OCI-LY1 (cell line): ENCODE measurements at regions not wholly inside any gene's neighbourhood (a gene's known extent, or its start where the extent isn't known, plus 50 kb on each side); places are given as distances from the start of the nearest gene placed in this dataset.

ENCODE experiments used
- H2AFZ ChIP-seq: fragments of 200-600 bp; sonication (generic), shearing (Covaris generic); 2 replicates; pipeline ENCODE4 v1.6.0; 2014; ENCODE audit warnings: antibody characterized with exemption, mild to moderate bottlenecking, low read length
- H3F3A ChIP-seq: fragments of 200-600 bp; sonication (generic), shearing (Covaris generic); 2 replicates; pipeline ENCODE4 v1.6.0; 2014; ENCODE audit warnings: mild to moderate bottlenecking, antibody characterized with exemption, low read length, moderate library complexity; ENCODE audit not compliant: insufficient read depth
- H3K27ac ChIP-seq: fragments of 200-600 bp; sonication (generic); 2 replicates; pipeline ENCODE4 v1.5.1; 2014; ENCODE audit warnings: low read length, mixed run types, mild to moderate bottlenecking, low read depth; ENCODE audit not compliant: poor library complexity, severe bottlenecking
- H3K27me3 ChIP-seq: fragments of 200-600 bp; sonication (generic); 2 replicates; pipeline ENCODE4 v1.6.0; 2014; ENCODE audit warnings: antibody characterized with exemption, mild to moderate bottlenecking, low read length, moderate library complexity; ENCODE audit not compliant: insufficient read depth
- H3K36me3 ChIP-seq: fragments of 200-600 bp; sonication (generic); 2 replicates; pipeline ENCODE4 v1.6.1; 2014; ENCODE audit warnings: mild to moderate bottlenecking, antibody characterized with exemption, low read length, moderate library complexity, mixed read lengths; ENCODE audit not compliant: insufficient read depth
- H3K4me1 ChIP-seq: fragments of 200-600 bp; sonication (generic); 2 replicates; pipeline ENCODE4 v1.5.1; 2014; ENCODE audit warnings: mild to moderate bottlenecking, low read length, moderate library complexity; ENCODE audit not compliant: insufficient read depth, severe bottlenecking
- H3K4me2 ChIP-seq: fragments of 200-600 bp; sonication (generic), shearing (Covaris generic); 2 replicates; pipeline ENCODE4 v1.6.1; 2014; ENCODE audit warnings: low read length
- H3K4me3 ChIP-seq: fragments of 200-600 bp; sonication (generic); 2 replicates; pipeline ENCODE4 v1.5.1; 2014; ENCODE audit warnings: low read length, low read depth, mild to moderate bottlenecking, mixed read lengths; ENCODE audit not compliant: poor library complexity, severe bottlenecking
- H3K79me2 ChIP-seq: fragments of 200-600 bp; shearing (Covaris generic); 2 replicates; pipeline ENCODE4 v1.6.1; 2016; ENCODE audit warnings: mixed run types, low read length, mixed read lengths; ENCODE audit not compliant: insufficient read depth
- H3K9ac ChIP-seq: fragments of 200-600 bp; sonication (generic), shearing (Covaris generic); 2 replicates; pipeline ENCODE4 v1.6.1; 2014; ENCODE audit warnings: mild to moderate bottlenecking, low read length, mixed read lengths
- H3K9me2 ChIP-seq: fragments of 200-600 bp; sonication (generic), shearing (Covaris generic); 2 replicates; pipeline ENCODE4 v1.6.1; 2014; ENCODE audit warnings: low read depth, mild to moderate bottlenecking, low read length, mixed read lengths
- H3K9me3 ChIP-seq: fragments of 200-600 bp; shearing (Covaris generic); 2 replicates; pipeline ENCODE4 v1.6.1; 2014; ENCODE audit warnings: low read length, mixed read lengths
- H4K20me1 ChIP-seq: fragments of 200-600 bp; sonication (generic), shearing (Covaris generic); 2 replicates; pipeline ENCODE4 v1.6.0; 2016; ENCODE audit warnings: mild to moderate bottlenecking, low read length; ENCODE audit not compliant: insufficient read depth
- EZH2 ChIP-seq: fragments of 200-600 bp; sonication (generic), shearing (Covaris generic); IDR thresholded peaks from 2 replicates; pipeline ENCODE4 v1.8.0; 2017; ENCODE audit warnings: borderline replicate concordance, mixed run types, mild to moderate bottlenecking, antibody characterized with exemption, low read length, moderate library complexity, mixed read lengths
- TF ChIP-seq, protein P1 (sequence below): fragments of 200-600 bp; sonication (generic), shearing (Covaris generic); IDR thresholded peaks from 2 replicates; pipeline ENCODE4 v1.5.1; 2017; ENCODE audit warnings: mild to moderate bottlenecking, antibody characterized with exemption, low read length, moderate library complexity, mixed read lengths

DNA sequence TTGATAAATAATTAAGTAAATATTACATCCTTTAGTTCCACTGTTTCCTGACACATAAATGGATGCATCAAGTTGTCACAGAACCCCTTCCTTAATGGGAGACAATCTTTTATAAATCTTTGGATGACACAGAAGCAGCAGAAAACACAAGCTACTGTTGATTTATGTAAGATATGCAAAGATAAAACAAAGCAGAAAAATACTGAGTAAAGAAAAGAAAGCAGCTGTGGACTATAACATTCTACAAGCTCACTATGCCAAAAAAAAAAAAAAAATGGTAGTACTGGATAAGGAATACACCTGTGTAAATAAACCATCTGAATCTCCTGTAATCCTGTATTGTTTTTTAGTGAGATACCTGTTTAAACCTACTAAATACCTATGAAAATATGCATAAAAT is 92.0 kb upstream of the FAM180A start:
- H2AFZ ChIP-seq: no peak overlapping the region
- H4K20me1 ChIP-seq: no peaks in the 10 kb centered on the region
- H3K36me3 ChIP-seq: no peaks in the 10 kb centered on the region
- no peaks in the 10 kb centered on the region for H3K79me2 ChIP-seq
- no peak overlapping the region for H3K4me2 ChIP-seq
- TF ChIP-seq EZH2: no peak
- TF ChIP-seq, protein P1, sequence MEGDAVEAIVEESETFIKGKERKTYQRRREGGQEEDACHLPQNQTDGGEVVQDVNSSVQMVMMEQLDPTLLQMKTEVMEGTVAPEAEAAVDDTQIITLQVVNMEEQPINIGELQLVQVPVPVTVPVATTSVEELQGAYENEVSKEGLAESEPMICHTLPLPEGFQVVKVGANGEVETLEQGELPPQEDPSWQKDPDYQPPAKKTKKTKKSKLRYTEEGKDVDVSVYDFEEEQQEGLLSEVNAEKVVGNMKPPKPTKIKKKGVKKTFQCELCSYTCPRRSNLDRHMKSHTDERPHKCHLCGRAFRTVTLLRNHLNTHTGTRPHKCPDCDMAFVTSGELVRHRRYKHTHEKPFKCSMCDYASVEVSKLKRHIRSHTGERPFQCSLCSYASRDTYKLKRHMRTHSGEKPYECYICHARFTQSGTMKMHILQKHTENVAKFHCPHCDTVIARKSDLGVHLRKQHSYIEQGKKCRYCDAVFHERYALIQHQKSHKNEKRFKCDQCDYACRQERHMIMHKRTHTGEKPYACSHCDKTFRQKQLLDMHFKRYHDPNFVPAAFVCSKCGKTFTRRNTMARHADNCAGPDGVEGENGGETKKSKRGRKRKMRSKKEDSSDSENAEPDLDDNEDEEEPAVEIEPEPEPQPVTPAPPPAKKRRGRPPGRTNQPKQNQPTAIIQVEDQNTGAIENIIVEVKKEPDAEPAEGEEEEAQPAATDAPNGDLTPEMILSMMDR: no peak
- no peak overlapping the region for H3K27ac ChIP-seq
- no peaks in the 10 kb centered on the region for H3K4me1 ChIP-seq
- H3K9me3 ChIP-seq: no peaks in the 10 kb centered on the region
- H3K27me3 ChIP-seq: no peaks in the 10 kb centered on the region
- no peaks in the 10 kb centered on the region for H3F3A ChIP-seq
- H3K9ac ChIP-seq: no peak overlapping the region
- no peak overlapping the region for H3K4me3 ChIP-seq
- no peaks in the 10 kb centered on the region for H3K9me2 ChIP-seq

DNA sequence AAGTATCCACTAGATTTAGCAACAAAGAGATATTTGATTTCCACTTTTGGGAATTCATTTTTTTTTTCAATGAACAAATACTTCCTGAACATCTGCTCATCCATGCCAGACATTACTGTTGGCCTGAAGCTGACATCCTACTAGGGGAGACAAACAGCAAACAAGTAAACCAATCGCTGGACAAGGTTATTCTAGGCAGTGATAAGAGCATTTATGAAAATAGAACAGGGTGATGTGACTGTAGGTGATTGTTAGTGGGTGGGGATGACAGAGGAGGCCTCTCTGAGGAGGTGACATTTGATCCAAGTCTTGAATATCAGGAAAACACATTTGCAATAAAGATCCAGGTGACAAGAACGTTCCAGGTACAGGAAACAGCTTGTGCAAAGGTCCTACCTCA is 89.1 kb upstream of the FAM180A start:
- Histone ChIP-seq H3K79me2 (no peaks in the 10 kb centered on the region), H3K4me2 (no peak overlapping the region), H2AFZ (no peak overlapping the region), H3K4me1 (no peaks in the 10 kb centered on the region), H3K9ac (no peak overlapping the region), H3F3A (no peaks in the 10 kb centered on the region), H3K9me3 (no peaks in the 10 kb centered on the region), H3K9me2 (no peaks in the 10 kb centered on the region), H4K20me1 (no peaks in the 10 kb centered on the region), H3K4me3 (no peak overlapping the region), H3K27ac (no peak overlapping the region), H3K36me3 (no peaks in the 10 kb centered on the region), H3K27me3 (no peaks in the 10 kb centered on the region; the same call in 1 of the 2 replicates)
- no peak for TF ChIP-seq EZH2
- TF ChIP-seq, protein P1: no peak

DNA sequence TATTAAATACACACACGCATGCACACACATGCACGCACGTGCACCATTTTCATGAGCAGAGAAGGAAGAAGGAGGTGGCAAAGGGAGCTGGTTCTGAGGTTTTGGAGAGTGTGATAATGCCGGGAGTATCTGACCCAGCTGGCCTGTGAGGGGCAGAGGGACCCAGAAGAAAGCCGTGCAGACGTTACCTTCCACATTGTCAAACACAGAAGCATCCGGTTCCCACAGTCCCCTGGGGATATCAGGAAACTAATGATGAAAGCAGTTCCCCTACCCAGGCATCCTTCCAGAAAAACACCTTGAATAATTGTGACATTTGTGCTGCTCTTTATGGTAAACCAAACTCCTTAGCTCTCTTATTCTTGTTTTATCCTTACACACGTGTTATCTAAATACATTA is 85.7 kb upstream of the FAM180A start:
- H3K36me3 ChIP-seq: no peaks in the 10 kb centered on the region
- H2AFZ ChIP-seq: no peak overlapping the region
- no peak overlapping the region for H3K4me3 ChIP-seq
- no peaks in the 10 kb centered on the region for H3K9me3 ChIP-seq
- TF ChIP-seq, protein P1: no peak
- no peak for TF ChIP-seq EZH2
- no peak overlapping the region for H3K27ac ChIP-seq
- no peaks in the 10 kb centered on the region for H3K4me1 ChIP-seq
- H3K79me2 ChIP-seq: no peaks in the 10 kb centered on the region
- H3K4me2 ChIP-seq: no peak overlapping the region
- no peak overlapping the region for H3K9ac ChIP-seq
- H3K27me3 ChIP-seq: no peaks in the 10 kb centered on the region; the same call in 1 of the 2 replicates
- no peaks in the 10 kb centered on the region for H3F3A ChIP-seq
- no peaks in the 10 kb centered on the region for H4K20me1 ChIP-seq
- H3K9me2 ChIP-seq: no peaks in the 10 kb centered on the region
